ENCODE measurements at regions not wholly inside any gene's neighbourhood (a gene's known extent, or its start where the extent isn't known, plus 50 kb on each side); places are given as distances from the start of the nearest gene placed in this dataset.
A peak's percentile ranks its signal among the peaks of the same experiment; 100 is the strongest.
"Not testable (repeated sequence)": the region's sequence is repeated elsewhere in the genome, so short reads cannot be mapped to it uniquely, and the experiment has no call there.

DNA sequence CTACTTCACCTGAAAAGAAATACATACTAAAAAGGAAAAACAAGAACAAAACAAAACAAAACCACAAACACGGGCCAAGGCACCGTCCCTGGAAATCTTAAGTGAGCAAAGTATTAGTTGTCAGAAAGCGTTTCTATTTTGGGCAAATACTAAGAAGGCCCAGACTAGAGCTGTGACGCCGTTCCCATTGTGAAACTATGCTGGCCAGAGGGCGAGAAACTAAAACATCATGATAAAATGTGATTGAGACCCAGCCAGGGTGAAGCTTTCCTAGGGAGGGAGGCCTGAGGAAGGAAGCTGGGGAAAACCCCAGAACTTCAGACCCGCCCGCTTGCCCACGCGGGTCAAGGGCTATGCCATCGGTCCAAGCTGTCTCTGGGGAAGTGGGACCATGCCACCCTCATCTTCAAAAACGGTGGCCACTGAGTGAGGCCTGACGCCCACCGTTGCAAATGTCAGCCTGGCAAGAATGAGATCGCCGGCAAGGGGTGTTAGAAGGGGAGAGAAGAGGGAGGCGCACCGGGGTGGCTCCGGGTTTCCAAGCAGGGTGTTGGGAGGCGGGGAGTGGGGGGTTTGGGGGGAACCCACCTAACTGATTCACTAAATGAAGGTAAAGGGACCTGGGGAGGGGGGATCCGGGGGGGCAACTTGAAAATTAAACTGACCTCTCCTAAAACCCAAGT is 1950.9 kb upstream of the DEFB115 start:
- no peaks in the 10 kb centered on the region for H3K4me1 ChIP-seq (ENCODE audit: insufficient read depth)
- no peaks in the 10 kb centered on the region for H3K9me3 ChIP-seq (ENCODE audit: low read depth)
- no peak overlapping the region for H3K27ac ChIP-seq
- no peaks in the 10 kb centered on the region for H3F3A ChIP-seq (ENCODE audit: insufficient read depth)
- H3K4me2 ChIP-seq (ENCODE audit: unreplicated experiment) = no peak overlapping the region
- DNase-seq = peak; percentile 38
- no peaks in the 10 kb centered on the region for H3K27me3 ChIP-seq (replicated peaks; ENCODE audit: insufficient read depth)
- H3K36me3 ChIP-seq (ENCODE audit: low read depth) = no peaks in the 10 kb centered on the region
- no peaks in the 10 kb centered on the region for H4K20me1 ChIP-seq (ENCODE audit: insufficient read depth)
- H3K9ac ChIP-seq = no peak overlapping the region
- WGBS, 2 experiments (ENCODE audit: low coverage in 1 of 2, low lambda C conversion rate in 2 of 2, missing lambda C conversion rate in 2 of 2) = 29 to 31% methylated on average over 21 of the region's 21 CpGs
- H2AFZ ChIP-seq = no peak overlapping the region
- no peak for TF ChIP-seq EZH2phosphoT487 (IDR thresholded peaks at IDR 0.05; ENCODE audit: insufficient read depth, low read depth)
- no peak for TF ChIP-seq EZH2 (IDR thresholded peaks at IDR 0.05; ENCODE audit: insufficient read depth, poor library complexity, severe bottlenecking)
- H3K79me2 ChIP-seq (ENCODE audit: insufficient read depth) = no peaks in the 10 kb centered on the region
- no peak overlapping the region for H3K4me3 ChIP-seq
- no peaks in the 10 kb centered on the region for H3K9me2 ChIP-seq (ENCODE audit: insufficient read depth)
- in situ Hi-C loops (cut with MboI) = no loop called here

DNA sequence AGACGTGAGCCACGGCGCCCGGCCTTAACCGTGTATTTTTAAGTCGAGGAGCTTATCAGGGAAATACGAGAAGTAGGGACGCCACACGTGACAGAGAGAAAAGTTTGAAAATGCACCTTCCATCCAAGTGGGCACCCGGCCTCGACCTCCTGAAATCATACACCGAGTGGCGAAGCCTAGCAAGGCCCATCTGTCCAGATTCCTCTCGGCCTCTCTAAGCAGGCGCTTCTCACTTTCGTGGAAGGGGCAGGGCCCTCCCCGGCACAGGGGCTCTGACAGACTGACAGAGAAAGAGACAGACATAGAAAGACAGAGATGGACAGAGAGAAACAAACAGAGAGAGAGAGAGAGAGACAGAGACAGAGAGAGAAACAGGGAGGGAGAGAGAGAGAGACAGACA is 1950.0 kb upstream of the DEFB115 start:
- H3K27ac ChIP-seq; H3K27me3 ChIP-seq (replicated peaks; ENCODE audit: insufficient read depth); H2AFZ ChIP-seq; H3F3A ChIP-seq (ENCODE audit: insufficient read depth); H3K9me2 ChIP-seq (ENCODE audit: insufficient read depth); H3K36me3 ChIP-seq (ENCODE audit: low read depth); H3K9ac ChIP-seq; H4K20me1 ChIP-seq (ENCODE audit: insufficient read depth); H3K4me1 ChIP-seq (ENCODE audit: insufficient read depth); H3K4me2 ChIP-seq (ENCODE audit: unreplicated experiment); in situ Hi-C loops (cut with MboI); H3K4me3 ChIP-seq; DNase-seq; H3K79me2 ChIP-seq (ENCODE audit: insufficient read depth); H3K9me3 ChIP-seq (ENCODE audit: low read depth): not testable (repeated sequence)
- 56 to 59% methylated on average over 13 to 14 of the region's 17 CpGs for WGBS, 2 experiments (ENCODE audit: low coverage in 1 of 2, low lambda C conversion rate in 2 of 2, missing lambda C conversion rate in 2 of 2)

DNA sequence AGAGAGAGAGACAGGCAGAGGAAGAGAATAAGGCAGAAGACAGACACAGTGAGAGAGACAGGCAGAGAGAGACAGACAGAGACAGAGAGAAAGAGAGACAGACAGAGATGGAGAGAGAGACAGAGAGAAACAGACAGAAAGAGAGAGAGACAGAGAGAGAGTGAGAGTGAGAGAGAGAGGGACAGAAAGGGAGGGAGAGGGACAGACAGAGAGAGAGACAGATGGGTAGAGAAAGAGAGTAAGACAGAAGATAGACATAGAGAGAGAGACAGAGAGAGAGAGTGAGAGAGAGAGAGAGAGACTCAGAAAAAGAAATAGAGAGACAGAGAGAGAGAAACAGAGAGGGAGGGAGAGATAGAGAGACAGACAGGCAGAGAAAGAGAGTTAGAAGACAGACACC is 1948.5 kb upstream of the DEFB115 start:
- in situ Hi-C loops (cut with MboI); H2AFZ ChIP-seq; H3K27me3 ChIP-seq (replicated peaks; ENCODE audit: insufficient read depth); H3K27ac ChIP-seq; H3K4me1 ChIP-seq (ENCODE audit: insufficient read depth); H3K4me3 ChIP-seq; H4K20me1 ChIP-seq (ENCODE audit: insufficient read depth); H3K36me3 ChIP-seq (ENCODE audit: low read depth); H3K4me2 ChIP-seq (ENCODE audit: unreplicated experiment); H3K9me2 ChIP-seq (ENCODE audit: insufficient read depth); H3F3A ChIP-seq (ENCODE audit: insufficient read depth); H3K79me2 ChIP-seq (ENCODE audit: insufficient read depth); H3K9ac ChIP-seq; DNase-seq; H3K9me3 ChIP-seq (ENCODE audit: low read depth): not testable (repeated sequence)

DNA sequence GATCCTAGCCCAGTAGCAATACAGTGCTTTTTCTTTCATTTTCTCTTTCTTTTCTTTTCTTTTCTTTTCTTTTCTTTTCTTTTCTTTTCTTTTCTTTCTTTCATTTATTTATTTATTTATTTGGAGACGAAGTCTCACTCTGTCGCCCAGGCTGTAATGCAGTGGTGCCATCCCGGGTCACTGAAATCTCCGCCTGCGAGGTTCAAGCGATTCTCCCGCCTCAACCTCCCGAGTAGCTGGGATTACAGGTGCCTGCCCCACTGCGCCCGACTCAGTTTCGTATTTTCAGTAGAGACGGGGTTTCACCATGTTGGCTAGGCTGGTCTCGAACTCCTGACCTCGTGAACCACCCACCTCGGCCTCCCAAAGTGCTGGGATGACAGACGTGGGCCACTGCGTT is 1948.0 kb upstream of the DEFB115 start:
- H4K20me1 ChIP-seq (ENCODE audit: insufficient read depth); H3K36me3 ChIP-seq (ENCODE audit: low read depth); H3F3A ChIP-seq (ENCODE audit: insufficient read depth); H3K27ac ChIP-seq; H3K4me1 ChIP-seq (ENCODE audit: insufficient read depth); H3K4me3 ChIP-seq; H3K79me2 ChIP-seq (ENCODE audit: insufficient read depth); H3K9me2 ChIP-seq (ENCODE audit: insufficient read depth); H3K4me2 ChIP-seq (ENCODE audit: unreplicated experiment); H3K9me3 ChIP-seq (ENCODE audit: low read depth); H2AFZ ChIP-seq; in situ Hi-C loops (cut with MboI); DNase-seq; H3K9ac ChIP-seq; H3K27me3 ChIP-seq (replicated peaks; ENCODE audit: insufficient read depth): not testable (repeated sequence)
- 51 to 53% methylated on average over 17 of the region's 17 CpGs for WGBS, 2 experiments (ENCODE audit: low coverage in 1 of 2, low lambda C conversion rate in 2 of 2, missing lambda C conversion rate in 2 of 2)

DNA sequence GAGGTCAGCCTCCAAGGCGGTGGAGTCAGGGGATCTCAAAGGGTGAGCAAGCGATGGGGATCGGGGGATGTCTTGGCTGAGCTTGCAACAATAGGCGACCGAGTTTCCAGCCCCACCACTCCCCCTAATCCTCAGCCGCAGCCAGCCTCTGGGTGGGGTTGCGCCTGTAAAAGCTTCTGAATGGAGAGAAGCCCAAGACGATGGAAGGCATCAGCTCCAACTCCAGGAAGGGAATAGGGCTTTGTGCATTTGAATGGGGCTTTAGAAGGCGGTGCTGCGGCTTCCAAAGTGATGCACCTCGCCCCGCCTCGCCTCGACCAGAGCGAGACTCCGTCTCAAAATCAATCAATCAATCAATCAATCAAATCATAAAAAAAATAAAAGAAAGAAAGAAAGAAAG is 1946.4 kb upstream of the DEFB115 start:
- 34 to 39% methylated on average over 16 of the region's 16 CpGs for WGBS, 2 experiments (ENCODE audit: low coverage in 1 of 2, low lambda C conversion rate in 2 of 2, missing lambda C conversion rate in 2 of 2)
- H3K4me3 ChIP-seq; H3K4me2 ChIP-seq (ENCODE audit: unreplicated experiment); H3K36me3 ChIP-seq (ENCODE audit: low read depth); DNase-seq; H3K9ac ChIP-seq; H3K4me1 ChIP-seq (ENCODE audit: insufficient read depth); H3K27ac ChIP-seq; H2AFZ ChIP-seq; H3K27me3 ChIP-seq (replicated peaks; ENCODE audit: insufficient read depth); H4K20me1 ChIP-seq (ENCODE audit: insufficient read depth); H3K9me2 ChIP-seq (ENCODE audit: insufficient read depth); in situ Hi-C loops (cut with MboI); H3K79me2 ChIP-seq (ENCODE audit: insufficient read depth); H3F3A ChIP-seq (ENCODE audit: insufficient read depth); H3K9me3 ChIP-seq (ENCODE audit: low read depth): not testable (repeated sequence)

DNA sequence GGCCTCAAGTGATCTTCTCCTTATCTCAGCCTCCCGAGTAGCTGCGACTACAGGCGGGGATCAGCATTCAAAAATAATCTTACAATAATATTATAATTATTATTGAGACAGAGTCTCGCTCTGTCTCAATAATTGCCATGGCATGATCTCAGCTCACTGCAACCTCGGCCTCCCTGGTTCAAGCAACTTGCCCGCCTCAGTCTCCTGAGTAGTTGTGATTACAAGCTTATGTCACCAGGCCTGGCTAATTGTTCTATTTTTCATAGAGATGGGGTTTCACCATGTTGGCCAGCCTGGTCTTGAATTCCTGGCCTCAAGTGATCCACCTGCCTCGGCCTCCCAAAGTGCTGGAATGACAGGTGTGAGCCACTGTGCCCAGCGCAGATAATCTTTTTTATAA is 1944.8 kb upstream of the DEFB115 start:
- H3K9me2 ChIP-seq (ENCODE audit: insufficient read depth); H3K79me2 ChIP-seq (ENCODE audit: insufficient read depth); H3K36me3 ChIP-seq (ENCODE audit: low read depth); H3K9me3 ChIP-seq (ENCODE audit: low read depth); DNase-seq; H4K20me1 ChIP-seq (ENCODE audit: insufficient read depth); H3K4me1 ChIP-seq (ENCODE audit: insufficient read depth); H3K4me3 ChIP-seq; H3K9ac ChIP-seq; H3K27ac ChIP-seq; H3F3A ChIP-seq (ENCODE audit: insufficient read depth); H3K4me2 ChIP-seq (ENCODE audit: unreplicated experiment); H3K27me3 ChIP-seq (replicated peaks; ENCODE audit: insufficient read depth); in situ Hi-C loops (cut with MboI); H2AFZ ChIP-seq: not testable (repeated sequence)
- WGBS, 2 experiments (ENCODE audit: low coverage in 1 of 2, low lambda C conversion rate in 2 of 2, missing lambda C conversion rate in 2 of 2) = 36 to 46% methylated on average over 8 of the region's 8 CpGs
